Omental fat pad (tissue), 3 donors: ENCODE measurements at regions not wholly inside any gene's neighbourhood (a gene's known extent, or its start where the extent isn't known, plus 50 kb on each side); places are given as distances from the start of the nearest gene placed in this dataset.
A peak's percentile ranks its signal among the peaks of the same experiment; 100 is the strongest.

ENCODE experiments used
- ATAC-seq: fragments of 150-250 bp; one replicate; pipeline ENCODE4 v1.9.1; 2016; ENCODE audit warnings: mild to moderate bottlenecking, moderate library complexity; ENCODE audit not compliant: low FRiP score
- DNase-seq: peaks from one replicate; pipeline ENCODE4 v3.0.0-alpha.2; 2019; ENCODE audit warnings: low spot score
- CTCF ChIP-seq, 3 donors: fragments of 450-650 bp; IDR thresholded peaks; one replicate each; pipeline ENCODE4 v1.5.1; 2016 to 2017; ENCODE audit warnings: antibody characterized with exemption in 3 of 3, mild to moderate bottlenecking in 3 of 3, moderate library complexity in 2 of 3

- TF ChIP-seq CTCF (IDR thresholded peaks at IDR 0.05): no peak
- DNase-seq: no peak
- ATAC-seq: no peak
Measured at GRCh38 chr21:43280949-43281633, 112.3 kb downstream of the CRYAA start.

DNA sequence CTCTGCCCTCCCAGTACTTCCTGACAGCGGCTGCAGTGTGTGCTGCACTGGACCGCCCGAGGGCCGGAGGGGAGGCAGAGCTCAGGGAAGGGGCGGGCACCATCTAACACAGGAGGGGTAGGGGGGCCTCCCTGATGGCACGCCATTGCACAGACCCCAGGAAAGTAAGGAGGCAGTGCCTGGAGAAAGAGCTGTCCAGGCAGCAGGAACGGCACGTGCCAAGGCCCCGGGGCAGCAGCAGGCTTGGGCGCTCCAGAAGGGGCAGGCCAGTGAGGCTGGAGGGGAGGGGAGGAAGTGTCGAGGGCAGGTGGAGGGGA is 110.7 kb downstream of the CRYAA start:
- DNase-seq (no peak), ATAC-seq (no peak)
- no peak for TF ChIP-seq CTCF (IDR thresholded peaks at IDR 0.05)

DNA sequence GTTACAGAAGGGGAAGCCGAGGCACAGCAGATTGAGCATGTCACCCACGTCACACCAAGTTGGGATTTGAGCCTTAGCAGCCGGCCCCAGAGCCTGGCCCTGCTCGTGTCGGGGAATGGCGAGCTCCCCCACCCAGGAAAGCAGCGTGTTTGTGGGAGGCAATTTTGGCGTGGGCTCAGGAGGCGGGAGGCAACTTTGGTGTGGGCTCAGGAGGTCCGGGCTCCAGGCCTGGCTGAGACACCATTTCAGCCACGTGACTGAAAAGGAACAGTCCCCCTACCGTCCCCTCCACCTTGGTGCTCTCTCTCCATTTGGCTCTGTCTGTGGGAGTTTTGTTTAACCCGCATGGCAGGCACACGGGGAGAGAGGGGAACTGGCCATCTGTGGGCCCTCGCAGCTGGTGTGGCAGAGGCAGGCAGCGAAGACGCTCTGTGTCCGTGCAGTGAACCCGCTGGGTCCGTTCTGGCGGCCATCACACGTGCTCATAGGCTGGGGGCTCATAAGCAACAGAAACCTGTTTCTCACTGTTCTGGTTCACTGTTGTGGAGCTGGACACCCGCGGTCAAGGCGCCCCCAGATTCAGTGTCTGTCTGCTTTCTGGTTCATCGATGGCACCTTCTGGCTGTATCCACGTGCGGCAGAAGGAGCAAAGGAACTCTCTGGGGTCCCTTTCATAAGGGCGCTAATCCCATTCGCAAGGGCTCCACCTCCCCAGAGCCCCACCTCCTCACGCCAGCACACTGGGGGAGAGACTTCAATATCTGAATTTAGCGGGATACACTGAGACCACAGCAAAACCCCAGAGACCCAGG is 110.2 kb downstream of the CRYAA start:
- TF ChIP-seq CTCF (IDR thresholded peaks at IDR 0.05): no peak
- ATAC-seq: no peak

DNA sequence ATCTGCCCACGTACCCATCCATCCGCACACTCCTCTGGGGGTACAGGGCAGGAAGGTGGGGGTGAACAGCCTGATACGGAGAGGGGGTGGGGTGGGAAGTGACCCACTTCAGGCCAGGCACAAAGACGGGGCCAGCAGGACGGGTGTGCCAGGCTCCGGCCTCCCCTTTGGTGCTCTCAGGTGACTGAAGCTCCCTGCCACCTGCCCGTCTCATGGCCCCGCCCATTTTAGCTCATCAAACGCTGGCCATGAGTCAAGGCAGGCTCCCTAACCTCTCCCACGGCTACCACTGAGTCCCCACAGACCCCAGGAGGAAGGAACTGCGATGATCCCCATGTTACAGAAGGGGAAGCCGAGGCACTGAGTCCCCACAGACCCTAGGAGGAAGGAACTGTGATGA is 109.6 kb downstream of the CRYAA start:
- DNase-seq (no peak), ATAC-seq (peak; percentile 3)
- no peak for TF ChIP-seq CTCF (IDR thresholded peaks at IDR 0.05)

More for the DNA sequence above, 110.2 kb downstream of the CRYAA start:
- no peak for DNase-seq

DNA sequence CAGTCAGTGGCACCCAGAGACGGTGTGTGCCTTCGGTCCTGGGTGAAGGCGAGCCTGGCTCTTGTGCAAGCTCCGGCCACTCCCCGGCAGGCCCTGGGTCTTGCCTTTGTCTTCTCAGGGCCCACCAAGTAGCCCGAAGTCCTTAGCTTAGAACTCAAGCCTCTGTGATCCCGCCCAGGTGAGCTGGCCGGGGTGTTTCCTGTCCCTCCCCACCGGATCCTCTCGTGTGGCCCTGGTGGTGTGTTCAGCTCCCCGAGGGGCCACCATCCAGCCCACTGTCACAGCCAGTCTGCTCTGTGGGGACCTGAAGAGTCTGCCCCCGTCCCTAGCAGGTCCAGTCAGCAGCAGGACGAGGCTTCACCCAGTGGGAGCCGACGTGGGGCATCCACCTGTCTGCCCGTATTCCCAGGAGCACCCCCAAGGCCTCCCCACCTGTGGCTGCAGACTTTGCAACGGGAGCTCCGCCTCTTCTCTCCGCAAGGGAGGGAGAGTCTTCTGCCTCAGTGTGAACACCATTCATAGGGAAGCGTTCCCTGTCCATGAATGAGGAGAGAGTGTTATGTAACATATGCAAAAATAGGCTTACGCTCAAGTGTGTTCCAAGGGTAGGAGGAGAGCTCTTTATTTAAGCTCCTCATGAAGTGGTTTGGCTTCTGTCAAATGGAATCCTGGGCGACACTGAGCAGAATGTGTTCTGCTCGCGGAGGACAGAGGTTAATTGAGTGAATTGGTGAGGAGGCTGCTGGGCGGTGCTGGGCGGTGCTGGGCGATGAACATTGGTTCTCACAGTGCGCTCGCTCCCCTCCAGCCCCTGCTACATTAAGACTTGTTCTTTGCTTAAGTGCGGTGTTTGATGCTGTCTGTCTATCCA is 108.9 kb downstream of the CRYAA start:
- ATAC-seq (peak; percentile 29), DNase-seq (no peak)
- TF ChIP-seq CTCF (IDR thresholded peaks at IDR 0.05): no peak

- DNase-seq: no peak
Measured at GRCh38 chr21:43276811-43277210, 108.0 kb downstream of the CRYAA start.

More at GRCh38 chr21:43276811-43277210, 108.0 kb downstream of the CRYAA start:
- TF ChIP-seq CTCF (IDR thresholded peaks at IDR 0.05): no peak
- ATAC-seq: no peak
